HEK293 (cell line): ENCODE measurements at regions not wholly inside any gene's neighbourhood (a gene's known extent, or its start where the extent isn't known, plus 50 kb on each side); places are given as distances from the start of the nearest gene placed in this dataset.

Experiments used
- ZNF335 ChIP-seq: fragments of 450-650 bp; formaldehyde crosslinking; conservative IDR thresholded peaks from 2 replicates; pipeline ENCODE4 v1.5.1; 2016; ENCODE audit warnings: missing biosample characterization, missing genetic modification characterization
- ZNF391 ChIP-seq: fragments of 450-650 bp; formaldehyde crosslinking; IDR thresholded peaks from 2 replicates; pipeline ENCODE4 v1.5.1; 2016; ENCODE audit warnings: low read depth, missing biosample characterization, missing genetic modification characterization, borderline replicate concordance
- ZNF629 ChIP-seq: fragments of 450-650 bp; formaldehyde crosslinking; IDR thresholded peaks from 2 replicates; pipeline ENCODE4 v1.5.1; 2017; ENCODE audit warnings: missing biosample characterization, missing genetic modification characterization
- TF ChIP-seq, protein P1 (sequence below): fragments of 450-650 bp; formaldehyde crosslinking; IDR thresholded peaks from 2 replicates; pipeline ENCODE4 v1.5.1; 2016; ENCODE audit warnings: missing biosample characterization, missing genetic modification characterization
- TF ChIP-seq, protein P2 (sequence below): fragments of 450-650 bp; formaldehyde crosslinking; IDR thresholded peaks from 2 replicates; pipeline ENCODE4 v1.5.1; 2016; ENCODE audit warnings: missing biosample characterization, missing genetic modification characterization
- TF ChIP-seq, protein P3 (sequence below): fragments of 450-650 bp; IDR thresholded peaks from 2 replicates; pipeline ENCODE4 v1.5.1; 2018; ENCODE audit warnings: missing biosample characterization, mild to moderate bottlenecking, missing genetic modification characterization

DNA sequence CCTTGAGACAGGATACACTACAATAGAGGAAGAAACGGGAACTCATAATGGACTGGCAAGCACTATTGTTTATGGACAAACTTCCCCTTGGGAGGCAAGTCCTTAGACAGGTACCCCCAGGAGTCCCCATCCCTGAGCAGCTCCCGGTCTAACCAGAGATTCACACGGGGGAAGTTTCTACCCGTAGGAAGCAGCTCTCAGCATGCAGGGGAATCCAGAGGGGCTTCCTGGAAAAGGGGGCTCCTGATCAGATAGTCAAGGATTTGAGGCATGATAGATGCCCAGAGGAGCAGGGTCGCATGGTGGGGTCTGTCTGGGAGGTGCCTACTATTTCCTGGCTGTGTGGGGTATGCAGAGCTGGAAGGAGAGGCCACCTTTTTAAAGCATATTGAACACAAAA is 282.4 kb upstream of the RTL1 start:
- TF ChIP-seq, protein P1, sequence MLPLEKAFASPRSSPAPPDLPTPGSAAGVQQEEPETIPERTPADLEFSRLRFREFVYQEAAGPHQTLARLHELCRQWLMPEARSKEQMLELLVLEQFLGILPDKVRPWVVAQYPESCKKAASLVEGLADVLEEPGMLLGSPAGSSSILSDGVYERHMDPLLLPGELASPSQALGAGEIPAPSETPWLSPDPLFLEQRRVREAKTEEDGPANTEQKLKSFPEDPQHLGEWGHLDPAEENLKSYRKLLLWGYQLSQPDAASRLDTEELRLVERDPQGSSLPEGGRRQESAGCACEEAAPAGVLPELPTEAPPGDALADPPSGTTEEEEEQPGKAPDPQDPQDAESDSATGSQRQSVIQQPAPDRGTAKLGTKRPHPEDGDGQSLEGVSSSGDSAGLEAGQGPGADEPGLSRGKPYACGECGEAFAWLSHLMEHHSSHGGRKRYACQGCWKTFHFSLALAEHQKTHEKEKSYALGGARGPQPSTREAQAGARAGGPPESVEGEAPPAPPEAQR, result no peak
- TF ChIP-seq, protein P2, sequence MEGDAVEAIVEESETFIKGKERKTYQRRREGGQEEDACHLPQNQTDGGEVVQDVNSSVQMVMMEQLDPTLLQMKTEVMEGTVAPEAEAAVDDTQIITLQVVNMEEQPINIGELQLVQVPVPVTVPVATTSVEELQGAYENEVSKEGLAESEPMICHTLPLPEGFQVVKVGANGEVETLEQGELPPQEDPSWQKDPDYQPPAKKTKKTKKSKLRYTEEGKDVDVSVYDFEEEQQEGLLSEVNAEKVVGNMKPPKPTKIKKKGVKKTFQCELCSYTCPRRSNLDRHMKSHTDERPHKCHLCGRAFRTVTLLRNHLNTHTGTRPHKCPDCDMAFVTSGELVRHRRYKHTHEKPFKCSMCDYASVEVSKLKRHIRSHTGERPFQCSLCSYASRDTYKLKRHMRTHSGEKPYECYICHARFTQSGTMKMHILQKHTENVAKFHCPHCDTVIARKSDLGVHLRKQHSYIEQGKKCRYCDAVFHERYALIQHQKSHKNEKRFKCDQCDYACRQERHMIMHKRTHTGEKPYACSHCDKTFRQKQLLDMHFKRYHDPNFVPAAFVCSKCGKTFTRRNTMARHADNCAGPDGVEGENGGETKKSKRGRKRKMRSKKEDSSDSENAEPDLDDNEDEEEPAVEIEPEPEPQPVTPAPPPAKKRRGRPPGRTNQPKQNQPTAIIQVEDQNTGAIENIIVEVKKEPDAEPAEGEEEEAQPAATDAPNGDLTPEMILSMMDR, result no peak
- TF ChIP-seq ZNF335 (tag by site-specific recombination) (no peak), ZNF629 (no peak), ZNF391 (no peak)
- TF ChIP-seq, protein P3, sequence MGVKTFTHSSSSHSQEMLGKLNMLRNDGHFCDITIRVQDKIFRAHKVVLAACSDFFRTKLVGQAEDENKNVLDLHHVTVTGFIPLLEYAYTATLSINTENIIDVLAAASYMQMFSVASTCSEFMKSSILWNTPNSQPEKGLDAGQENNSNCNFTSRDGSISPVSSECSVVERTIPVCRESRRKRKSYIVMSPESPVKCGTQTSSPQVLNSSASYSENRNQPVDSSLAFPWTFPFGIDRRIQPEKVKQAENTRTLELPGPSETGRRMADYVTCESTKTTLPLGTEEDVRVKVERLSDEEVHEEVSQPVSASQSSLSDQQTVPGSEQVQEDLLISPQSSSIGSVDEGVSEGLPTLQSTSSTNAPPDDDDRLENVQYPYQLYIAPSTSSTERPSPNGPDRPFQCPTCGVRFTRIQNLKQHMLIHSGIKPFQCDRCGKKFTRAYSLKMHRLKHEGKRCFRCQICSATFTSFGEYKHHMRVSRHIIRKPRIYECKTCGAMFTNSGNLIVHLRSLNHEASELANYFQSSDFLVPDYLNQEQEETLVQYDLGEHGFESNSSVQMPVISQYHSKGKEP (tag by site-specific recombination), result no peak
